Ishikawa (cell line): ENCODE measurements at regions not wholly inside any gene's neighbourhood (a gene's known extent, or its start where the extent isn't known, plus 50 kb on each side); places are given as distances from the start of the nearest gene placed in this dataset.

Experiments used
- CEBPB ChIP-seq: IDR thresholded peaks from 2 replicates; pipeline ENCODE4 v1.6.1; 2012
- CREB1 ChIP-seq: IDR thresholded peaks from 2 replicates; pipeline ENCODE4 v1.6.1; 2012; ENCODE audit warnings: low read depth
- EGR1 ChIP-seq: IDR thresholded peaks from 2 replicates; pipeline ENCODE4 v1.6.1; 2012
- EP300 ChIP-seq: IDR thresholded peaks from 2 replicates; pipeline ENCODE4 v1.6.1; 2012; ENCODE audit warnings: borderline replicate concordance
- FOXM1 ChIP-seq: IDR thresholded peaks from 2 replicates; pipeline ENCODE4 v1.6.1; 2012; ENCODE audit warnings: low read depth, borderline replicate concordance
- NFIC ChIP-seq: IDR thresholded peaks from 2 replicates; pipeline ENCODE4 v1.6.1; 2012
- RAD21 ChIP-seq: IDR thresholded peaks from 2 replicates; pipeline ENCODE4 v1.6.1; 2012; ENCODE audit warnings: low read depth
- TAF1 ChIP-seq: IDR thresholded peaks from 2 replicates; pipeline ENCODE4 v1.6.1; 2012; ENCODE audit warnings: low read depth, mild to moderate bottlenecking
- TCF12 ChIP-seq: IDR thresholded peaks from 2 replicates; pipeline ENCODE4 v1.6.1; 2012; ENCODE audit warnings: low read depth
- TEAD4 ChIP-seq: IDR thresholded peaks from 2 replicates; pipeline ENCODE4 v1.6.1; 2012
- YY1 ChIP-seq: IDR thresholded peaks from 2 replicates; pipeline ENCODE4 v1.6.1; 2012; ENCODE audit warnings: low read depth
- ZBTB7A ChIP-seq: IDR thresholded peaks from 2 replicates; pipeline ENCODE4 v1.6.1; 2012; ENCODE audit warnings: low read depth
- TF ChIP-seq, protein P1 (sequence below): IDR thresholded peaks from 2 replicates; pipeline ENCODE4 v1.6.1; 2012
- TF ChIP-seq, protein P2 (sequence below): IDR thresholded peaks from 2 replicates; pipeline ENCODE4 v1.6.1; 2012
- TF ChIP-seq, protein P3 (sequence below): IDR thresholded peaks from 2 replicates; pipeline ENCODE4 v1.6.1; 2012; ENCODE audit warnings: low read depth, mild to moderate bottlenecking

DNA sequence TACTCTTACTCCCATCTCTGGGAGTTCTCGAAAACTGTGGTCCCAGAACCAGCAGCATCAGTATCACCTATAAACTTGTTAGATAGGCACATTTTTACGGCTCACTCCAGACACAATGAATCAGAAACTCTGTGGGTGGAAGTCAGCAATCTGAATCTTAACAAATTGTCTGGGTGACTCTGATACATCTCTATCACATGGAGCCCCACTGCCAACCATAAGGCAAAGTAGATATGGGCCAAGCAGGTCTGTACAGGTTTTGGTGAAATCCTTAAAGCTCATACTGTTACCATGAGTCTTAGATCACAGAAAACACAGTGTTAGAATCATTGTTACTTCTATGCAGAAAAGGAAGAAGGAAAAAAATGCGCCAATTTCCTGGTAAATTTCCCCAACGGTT, 122.5 kb upstream of the HCCS start:
- TF ChIP-seq EP300 (no peak), YY1 (no peak), ZBTB7A (no peak), TAF1 (no peak), EGR1 (no peak), TCF12 (no peak), FOXM1 (no peak), TEAD4 (no peak), RAD21 (no peak), NFIC (no peak), CEBPB (no peak)
- TF ChIP-seq, protein P1, sequence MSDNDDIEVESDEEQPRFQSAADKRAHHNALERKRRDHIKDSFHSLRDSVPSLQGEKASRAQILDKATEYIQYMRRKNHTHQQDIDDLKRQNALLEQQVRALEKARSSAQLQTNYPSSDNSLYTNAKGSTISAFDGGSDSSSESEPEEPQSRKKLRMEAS, result no peak
- TF ChIP-seq, protein P2, sequence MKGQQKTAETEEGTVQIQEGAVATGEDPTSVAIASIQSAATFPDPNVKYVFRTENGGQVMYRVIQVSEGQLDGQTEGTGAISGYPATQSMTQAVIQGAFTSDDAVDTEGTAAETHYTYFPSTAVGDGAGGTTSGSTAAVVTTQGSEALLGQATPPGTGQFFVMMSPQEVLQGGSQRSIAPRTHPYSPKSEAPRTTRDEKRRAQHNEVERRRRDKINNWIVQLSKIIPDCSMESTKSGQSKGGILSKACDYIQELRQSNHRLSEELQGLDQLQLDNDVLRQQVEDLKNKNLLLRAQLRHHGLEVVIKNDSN, result no peak
- TF ChIP-seq, protein P3, sequence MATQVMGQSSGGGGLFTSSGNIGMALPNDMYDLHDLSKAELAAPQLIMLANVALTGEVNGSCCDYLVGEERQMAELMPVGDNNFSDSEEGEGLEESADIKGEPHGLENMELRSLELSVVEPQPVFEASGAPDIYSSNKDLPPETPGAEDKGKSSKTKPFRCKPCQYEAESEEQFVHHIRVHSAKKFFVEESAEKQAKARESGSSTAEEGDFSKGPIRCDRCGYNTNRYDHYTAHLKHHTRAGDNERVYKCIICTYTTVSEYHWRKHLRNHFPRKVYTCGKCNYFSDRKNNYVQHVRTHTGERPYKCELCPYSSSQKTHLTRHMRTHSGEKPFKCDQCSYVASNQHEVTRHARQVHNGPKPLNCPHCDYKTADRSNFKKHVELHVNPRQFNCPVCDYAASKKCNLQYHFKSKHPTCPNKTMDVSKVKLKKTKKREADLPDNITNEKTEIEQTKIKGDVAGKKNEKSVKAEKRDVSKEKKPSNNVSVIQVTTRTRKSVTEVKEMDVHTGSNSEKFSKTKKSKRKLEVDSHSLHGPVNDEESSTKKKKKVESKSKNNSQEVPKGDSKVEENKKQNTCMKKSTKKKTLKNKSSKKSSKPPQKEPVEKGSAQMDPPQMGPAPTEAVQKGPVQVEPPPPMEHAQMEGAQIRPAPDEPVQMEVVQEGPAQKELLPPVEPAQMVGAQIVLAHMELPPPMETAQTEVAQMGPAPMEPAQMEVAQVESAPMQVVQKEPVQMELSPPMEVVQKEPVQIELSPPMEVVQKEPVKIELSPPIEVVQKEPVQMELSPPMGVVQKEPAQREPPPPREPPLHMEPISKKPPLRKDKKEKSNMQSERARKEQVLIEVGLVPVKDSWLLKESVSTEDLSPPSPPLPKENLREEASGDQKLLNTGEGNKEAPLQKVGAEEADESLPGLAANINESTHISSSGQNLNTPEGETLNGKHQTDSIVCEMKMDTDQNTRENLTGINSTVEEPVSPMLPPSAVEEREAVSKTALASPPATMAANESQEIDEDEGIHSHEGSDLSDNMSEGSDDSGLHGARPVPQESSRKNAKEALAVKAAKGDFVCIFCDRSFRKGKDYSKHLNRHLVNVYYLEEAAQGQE, result no peak

DNA sequence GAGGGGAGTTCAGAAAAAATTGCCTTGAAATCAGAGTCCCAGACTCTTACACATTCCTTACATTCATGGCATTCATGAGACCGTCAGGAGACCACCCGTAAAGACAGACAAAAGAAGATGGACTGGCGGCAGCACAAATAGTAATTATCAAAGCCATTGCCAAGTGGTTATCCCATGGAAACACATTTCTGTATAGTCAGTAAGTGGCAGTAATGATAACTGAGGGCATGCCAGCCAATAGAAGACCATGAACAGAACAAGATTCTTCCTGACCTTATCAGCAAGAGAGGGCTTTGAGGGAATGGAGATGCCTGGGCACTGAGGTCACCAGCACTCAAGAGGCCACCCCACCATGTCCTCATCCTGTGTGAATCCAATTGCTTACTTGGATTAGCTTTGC, 121.7 kb upstream of the HCCS start:
- TF ChIP-seq TCF12 (no peak), TAF1 (no peak), EGR1 (no peak), NFIC (no peak), CEBPB (no peak), TEAD4 (peak; percentile 73), CREB1 (no peak), ZBTB7A (no peak), YY1 (no peak), EP300 (peak; percentile 31; the same call in 1 of the 2 replicates)
- TF ChIP-seq, protein P1, result no peak

DNA sequence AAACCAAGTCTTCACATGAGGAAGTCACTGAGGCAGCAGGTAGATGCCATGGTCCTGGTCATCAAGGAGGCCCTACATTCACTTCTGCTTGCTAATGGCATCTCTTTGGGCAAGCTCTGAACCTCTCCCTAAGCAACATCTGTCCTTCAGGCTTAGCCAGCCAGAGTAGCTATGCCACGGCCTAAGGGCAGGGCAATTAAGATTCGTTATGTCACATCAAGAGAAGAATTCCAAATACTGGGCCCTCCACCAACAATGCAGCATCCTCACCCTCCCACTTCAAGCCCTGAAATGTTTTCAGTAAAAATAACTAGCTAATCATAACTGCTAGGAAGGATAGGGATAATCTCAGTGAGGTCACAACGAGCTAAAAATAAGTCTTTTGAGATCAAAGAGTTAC, 120.7 kb upstream of the HCCS start:
- TF ChIP-seq, protein P3, result no peak
- TF ChIP-seq YY1, result no peak
- TF ChIP-seq TCF12, result no peak
- no peak for TF ChIP-seq CEBPB
- TF ChIP-seq TEAD4, result no peak
- TF ChIP-seq, protein P1, result no peak
- no peak for TF ChIP-seq FOXM1
- TF ChIP-seq EP300, result no peak
- TF ChIP-seq NFIC, result no peak

DNA sequence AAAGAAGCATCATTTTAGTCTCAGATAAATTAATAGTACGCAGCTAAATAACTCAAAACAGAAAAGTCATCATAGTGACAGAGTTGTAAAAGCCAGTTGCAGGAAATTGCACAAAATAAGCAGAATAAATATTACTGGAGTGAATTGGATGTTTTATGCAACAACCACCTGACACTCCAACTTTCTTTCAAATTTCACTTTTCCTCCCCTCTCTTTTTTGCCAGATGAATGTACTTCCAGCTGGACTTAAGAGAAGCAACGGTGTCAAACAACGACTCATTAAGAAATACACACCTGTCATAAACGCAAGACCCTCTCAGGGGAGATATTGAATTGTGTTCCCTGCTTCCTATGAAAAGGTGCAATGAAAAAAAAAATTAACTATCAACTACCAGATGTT, 120.2 kb upstream of the HCCS start:
- TF ChIP-seq CEBPB (no peak), EGR1 (no peak), TEAD4 (no peak), TAF1 (no peak), CREB1 (no peak), TCF12 (no peak), FOXM1 (no peak), EP300 (no peak), YY1 (no peak), NFIC (no peak), RAD21 (no peak), ZBTB7A (no peak)
- TF ChIP-seq, protein P3, result no peak
- TF ChIP-seq, protein P1, result no peak
